Heart left ventricle (tissue), 16 donors: ENCODE measurements at regions not wholly inside any gene's neighbourhood (a gene's known extent, or its start where the extent isn't known, plus 50 kb on each side); places are given as distances from the start of the nearest gene placed in this dataset.

Experiments used
- ATAC-seq, 4 donors: fragments of 200-7000 bp; cut with Tn5 transposase; one replicate each; pipeline ENCODE4 v1.9.1; 2020 to 2022; ENCODE audit warnings: moderate library complexity in 4 of 4, mild to moderate bottlenecking in 3 of 4, moderate number of reproducible peaks in 1 of 4
- DNase-seq, 5 donors: peaks; one replicate each; pipeline ENCODE4 v3.0.0-alpha.2; 2020
- H3K27ac ChIP-seq, 12 donors: fragments of 200-600 bp; sonication (generic) in 4 of 12; one replicate each; pipeline versions ENCODE4 v1.5.0 to v1.8.0; 2016 to 2022; ENCODE audit warnings: mild to moderate bottlenecking in 2 of 12
- H3K27me3 ChIP-seq, 9 donors: fragments of 200-600 bp; sonication (generic) in 2 of 9; one replicate each; pipeline versions ENCODE4 v1.5.1 to v1.8.0; 2016 to 2022; ENCODE audit warnings: mild to moderate bottlenecking in 3 of 9
- H3K36me3 ChIP-seq, 9 donors: fragments of 200-600 bp; sonication (generic) in 2 of 9; one replicate each; pipeline versions ENCODE4 v1.5.0 to v1.8.0; 2018 to 2022; ENCODE audit warnings: mild to moderate bottlenecking in 2 of 9
- H3K4me1 ChIP-seq, 12 donors: fragments of 200-600 bp; sonication (generic) in 4 of 12; one replicate each; pipeline versions ENCODE4 v1.5.0 to v1.8.0; 2016 to 2022; ENCODE audit warnings: mild to moderate bottlenecking in 3 of 12
- H3K4me3 ChIP-seq, 12 donors: fragments of 200-600 bp; sonication (generic) in 4 of 12; one replicate each; pipeline versions ENCODE4 v1.5.0 to v1.8.0; 2017 to 2022; ENCODE audit warnings: mild to moderate bottlenecking in 9 of 12, moderate library complexity in 4 of 12
- H3K9me3 ChIP-seq, 12 donors: fragments of 200-600 bp; sonication (generic) in 4 of 12; one replicate each; pipeline versions ENCODE4 v1.5.0 to v1.8.0; 2016 to 2022; ENCODE audit warnings: mild to moderate bottlenecking in 1 of 12
- CTCF ChIP-seq, 12 donors: fragments of 200-600 bp; sonication (generic) in 4 of 12; IDR thresholded peaks; one replicate each; pipeline versions ENCODE4 v1.5.0 to v1.8.0; 2018 to 2022; ENCODE audit warnings: antibody characterized with exemption in 12 of 12, mild to moderate bottlenecking in 5 of 12
- POLR2A ChIP-seq, 2 donors: fragments of 450-650 bp; IDR thresholded peaks; one replicate each; pipeline ENCODE4 v1.6.1; 2017; ENCODE audit warnings: antibody characterized with exemption in 2 of 2, mild to moderate bottlenecking in 2 of 2, moderate library complexity in 2 of 2
- WGBS, 4 donors: extraction: QIAGEN DNeasy Blood & Tissue Kit in 2 of 4; methylation state at CpG; one replicate each; pipeline versions ENCODE4 v1.1.5 to v1.1.7; 2013 to 2018; 5-methylcytosine and 5-hydroxymethylcytosine counted together
- intact Hi-C, 10 donors: fragments of 100-400 bp; cut with DNase I; formaldehyde crosslinking; loops; one replicate each; pipeline versions ENCODE4 v1.11.1 to v1.14.2; 2022
- donor health status: ischemic (EF 13 %, LVEDD 7.1; RV severe dilation, severe dysfunction).
- donor health status: healthy with polysubstance abuse.
- donor health status: DM: no; HTN: yes; CAD: no.
- donor health status: DM: no; HTN: no; CAD: no.
- donor health status: ischemic (EF 25% LVEDD 6.9; RV normal size, moderate dysfunction).
- donor health status: ischemic (EF 25% LVEDD 5.7; RV mildly dilated, moderate dysfunction).
- donor health status: healthy.
- donor health status: DM: yes; HTN: yes; CAD: no.
- donor health status: ischemic (EF 35%, LVEDD 5.7; RV mildly dilated, moderate dysfunction).
- donor health status: nonischemic (EF 11% LVEDD 7.7; RV severe dilation, severe dysfunction).
- donor health status: DM: yes; HTN: yes; CAD: no.
- donor health status: PGD.
- donor health status: ischemic (EF 29% LVEDD 5.4; RV normal size, mild dysfunction).
- donor health status: nonischemic (EF 23%, LVEDD 6.1; RV moderate dilation, normal function).

- 82 to 87% (median 84%) methylated on average over 14 to 17 of the region's 17 CpGs for WGBS, 4 donors
- intact Hi-C loops, result no loop called here
- no peak for TF ChIP-seq POLR2A (IDR thresholded peaks at IDR 0.05)
- TF ChIP-seq CTCF (IDR thresholded peaks at IDR 0.05), result no peak
- Histone ChIP-seq H3K4me1 (no peaks in the 10 kb centered on the region), H3K9me3 (no peaks in the 10 kb centered on the region), H3K27ac (no peak overlapping the region), H3K4me3 (no peak overlapping the region), H3K27me3 (peaks cover 0 to 3% (median 0%) of the 10 kb centered on the region in 9 donors), H3K36me3 (no peaks in the 10 kb centered on the region)
- no peak for DNase-seq
- no peak for ATAC-seq
These were observed 101.2 kb downstream of the PXDC1 start for GRCh38 chr6:3650076-3650958.

GRCh38 chr6:3648724-3649123 lies 102.8 kb downstream of the PXDC1 start:
- Histone ChIP-seq H3K4me1 (no peaks in the 10 kb centered on the region), H3K4me3 (no peak overlapping the region), H3K27me3 (peaks cover 0 to 3% (median 0%) of the 10 kb centered on the region in 9 donors), H3K36me3 (no peaks in the 10 kb centered on the region), H3K9me3 (no peaks in the 10 kb centered on the region), H3K27ac (no peak overlapping the region)
- intact Hi-C loops, result no loop called here
- 55 to 84% (median 76%) methylated on average over 2 of the region's 2 CpGs for WGBS, 4 donors
- DNase-seq, result no peak
- no peak for TF ChIP-seq POLR2A (IDR thresholded peaks at IDR 0.05)
- TF ChIP-seq CTCF (IDR thresholded peaks at IDR 0.05), result no peak
- ATAC-seq, result no peak

- intact Hi-C loops, result no loop called here
- Histone ChIP-seq H3K36me3 (no peaks in the 10 kb centered on the region), H3K27me3 (peaks cover 0 to under 1% (median 0%) of the 10 kb centered on the region in 9 donors), H3K4me3 (no peak overlapping the region), H3K27ac (no peak overlapping the region), H3K9me3 (no peaks in the 10 kb centered on the region), H3K4me1 (no peaks in the 10 kb centered on the region)
- DNase-seq (no peak), ATAC-seq (no peak)
- TF ChIP-seq CTCF (IDR thresholded peaks at IDR 0.05) (no peak), POLR2A (IDR thresholded peaks at IDR 0.05) (no peak)
- WGBS, 4 donors, result 91 to 92% (median 92%) methylated on average over 26 to 27 of the region's 27 CpGs
These were observed 104.7 kb downstream of the PXDC1 start for GRCh38 chr6:3646616-3647362.

- Histone ChIP-seq H3K27ac (no peak overlapping the region), H3K9me3 (no peaks in the 10 kb centered on the region), H3K36me3 (no peaks in the 10 kb centered on the region), H3K4me3 (no peak overlapping the region), H3K4me1 (no peaks in the 10 kb centered on the region), H3K27me3 (no peaks in the 10 kb centered on the region)
- TF ChIP-seq POLR2A (IDR thresholded peaks at IDR 0.05) (no peak), CTCF (IDR thresholded peaks at IDR 0.05) (no peak)
- intact Hi-C loops, result no loop called here
- WGBS, 4 donors, result 68 to 82% (median 75%) methylated on average over 6 of the region's 6 CpGs
- ATAC-seq, result no peak
- no peak for DNase-seq
These were observed 106.8 kb downstream of the PXDC1 start for GRCh38 chr6:3644739-3645012.
